ENCODE measurements at regions not wholly inside any gene's neighbourhood (a gene's known extent, or its start where the extent isn't known, plus 50 kb on each side); places are given as distances from the start of the nearest gene placed in this dataset.
A peak's percentile ranks its signal among the peaks of the same experiment; 100 is the strongest.
"Not testable (repeated sequence)": the region's sequence is repeated elsewhere in the genome, so short reads cannot be mapped to it uniquely, and the experiment has no call there.

DNA sequence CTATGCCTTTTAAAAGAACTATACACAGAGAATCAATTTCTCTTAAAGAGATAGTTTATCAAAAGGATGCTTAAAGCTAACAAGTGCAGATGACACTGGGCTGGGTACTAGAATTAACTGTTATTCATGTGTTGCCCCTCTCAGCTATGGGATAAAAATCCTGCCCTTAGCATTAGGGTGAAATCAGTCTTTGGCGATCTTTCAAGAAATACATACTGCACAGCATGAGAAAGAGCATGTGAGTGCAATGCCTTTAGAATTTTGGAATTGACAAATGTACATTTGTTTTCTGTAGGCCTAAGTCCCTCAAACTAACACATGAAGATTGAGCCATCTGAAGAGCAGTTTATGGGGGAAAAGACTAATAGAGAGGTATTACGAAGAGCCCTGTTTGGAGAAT lies 115.4 kb downstream of the ZFP64 start:
- peak; percentile 42 for DNase-seq (ENCODE audit: low read depth)
- TF ChIP-seq, protein P1, sequence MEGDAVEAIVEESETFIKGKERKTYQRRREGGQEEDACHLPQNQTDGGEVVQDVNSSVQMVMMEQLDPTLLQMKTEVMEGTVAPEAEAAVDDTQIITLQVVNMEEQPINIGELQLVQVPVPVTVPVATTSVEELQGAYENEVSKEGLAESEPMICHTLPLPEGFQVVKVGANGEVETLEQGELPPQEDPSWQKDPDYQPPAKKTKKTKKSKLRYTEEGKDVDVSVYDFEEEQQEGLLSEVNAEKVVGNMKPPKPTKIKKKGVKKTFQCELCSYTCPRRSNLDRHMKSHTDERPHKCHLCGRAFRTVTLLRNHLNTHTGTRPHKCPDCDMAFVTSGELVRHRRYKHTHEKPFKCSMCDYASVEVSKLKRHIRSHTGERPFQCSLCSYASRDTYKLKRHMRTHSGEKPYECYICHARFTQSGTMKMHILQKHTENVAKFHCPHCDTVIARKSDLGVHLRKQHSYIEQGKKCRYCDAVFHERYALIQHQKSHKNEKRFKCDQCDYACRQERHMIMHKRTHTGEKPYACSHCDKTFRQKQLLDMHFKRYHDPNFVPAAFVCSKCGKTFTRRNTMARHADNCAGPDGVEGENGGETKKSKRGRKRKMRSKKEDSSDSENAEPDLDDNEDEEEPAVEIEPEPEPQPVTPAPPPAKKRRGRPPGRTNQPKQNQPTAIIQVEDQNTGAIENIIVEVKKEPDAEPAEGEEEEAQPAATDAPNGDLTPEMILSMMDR (IDR thresholded peaks at IDR 0.05; ENCODE audit: low read depth, low read length, missing control alignments) = no peak
- no peak overlapping the region for H3K4me3 ChIP-seq (ENCODE audit: low read depth, low read length)
- in situ Hi-C loops (cut with HindIII; ENCODE audit: low sequenced_read_pairs) = no loop called here

DNA sequence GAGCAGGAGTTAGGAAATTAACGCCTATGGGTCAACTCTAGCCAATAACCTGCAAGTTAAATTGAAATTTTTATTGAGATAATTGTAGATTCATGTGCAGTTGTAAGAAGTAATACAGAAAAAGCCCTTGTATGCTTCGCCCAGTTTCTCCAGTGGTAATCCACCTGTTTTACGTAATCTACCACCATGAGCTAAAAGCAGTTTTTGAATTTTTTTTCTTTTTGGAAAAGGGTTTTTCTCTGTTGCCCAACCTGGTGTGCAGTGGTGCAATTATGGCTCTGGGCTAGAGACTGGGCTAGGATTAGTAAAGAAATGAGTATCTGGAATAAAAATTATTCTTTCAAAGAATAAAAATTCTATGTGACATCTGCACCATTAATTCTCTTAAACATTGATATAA lies 116.2 kb downstream of the ZFP64 start:
- no peak overlapping the region for H3K4me3 ChIP-seq (ENCODE audit: low read depth, low read length)
- no peak for DNase-seq (ENCODE audit: low read depth)
- TF ChIP-seq, protein P1 (IDR thresholded peaks at IDR 0.05; ENCODE audit: low read depth, low read length, missing control alignments) = no peak
- in situ Hi-C loops (cut with HindIII; ENCODE audit: low sequenced_read_pairs) = no loop called here

DNA sequence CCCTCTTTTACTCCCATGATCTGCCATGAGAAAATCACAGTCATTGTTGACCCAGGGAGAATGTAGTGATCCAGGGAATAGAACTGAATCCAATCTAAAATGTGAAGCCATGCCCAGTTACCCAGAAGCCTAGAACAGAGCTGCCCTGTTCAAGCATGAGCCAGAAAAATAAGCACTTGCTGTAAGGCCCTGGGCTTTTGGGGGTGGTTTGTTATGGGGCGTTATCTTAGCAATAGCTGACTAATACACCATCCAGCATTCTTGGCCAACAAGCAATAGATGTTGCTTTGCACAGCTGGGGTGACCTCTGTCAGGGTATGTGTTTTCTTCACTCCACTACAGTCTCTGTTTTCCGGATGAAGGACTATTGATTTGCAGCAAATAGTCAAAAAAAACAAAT lies 120.4 kb downstream of the ZFP64 start:
- TF ChIP-seq, protein P1 (IDR thresholded peaks at IDR 0.05; ENCODE audit: low read depth, low read length, missing control alignments) = no peak
- no peak for DNase-seq (ENCODE audit: low read depth)
- in situ Hi-C loops (cut with HindIII; ENCODE audit: low sequenced_read_pairs) = no loop called here
- H3K4me3 ChIP-seq (ENCODE audit: low read depth, low read length) = no peak overlapping the region

DNA sequence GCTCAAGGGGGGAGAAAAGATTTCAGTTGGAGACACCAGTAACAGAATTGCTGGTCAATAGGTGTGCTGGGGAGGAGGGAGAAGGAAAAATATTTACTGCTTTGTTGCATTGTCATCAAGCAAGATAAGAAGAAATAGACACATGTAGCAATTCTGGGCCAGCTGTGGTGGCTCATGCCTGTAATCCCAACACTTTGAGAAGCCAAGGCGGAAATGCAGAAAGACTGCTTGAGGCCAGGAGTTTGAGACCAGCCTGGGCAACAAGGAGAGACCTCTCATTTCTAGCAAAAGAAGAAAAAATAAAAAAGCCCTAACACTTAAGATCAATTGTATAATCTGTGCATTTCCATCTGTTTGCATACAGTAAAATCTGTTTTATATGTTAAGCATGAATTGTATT lies 126.6 kb downstream of the ZFP64 start:
- H3K4me3 ChIP-seq (ENCODE audit: low read depth, low read length) = no peak overlapping the region
- TF ChIP-seq, protein P1 (IDR thresholded peaks at IDR 0.05; ENCODE audit: low read depth, low read length, missing control alignments) = no peak
- in situ Hi-C loops (cut with HindIII; ENCODE audit: low sequenced_read_pairs) = no loop called here
- DNase-seq (ENCODE audit: low read depth) = no peak

DNA sequence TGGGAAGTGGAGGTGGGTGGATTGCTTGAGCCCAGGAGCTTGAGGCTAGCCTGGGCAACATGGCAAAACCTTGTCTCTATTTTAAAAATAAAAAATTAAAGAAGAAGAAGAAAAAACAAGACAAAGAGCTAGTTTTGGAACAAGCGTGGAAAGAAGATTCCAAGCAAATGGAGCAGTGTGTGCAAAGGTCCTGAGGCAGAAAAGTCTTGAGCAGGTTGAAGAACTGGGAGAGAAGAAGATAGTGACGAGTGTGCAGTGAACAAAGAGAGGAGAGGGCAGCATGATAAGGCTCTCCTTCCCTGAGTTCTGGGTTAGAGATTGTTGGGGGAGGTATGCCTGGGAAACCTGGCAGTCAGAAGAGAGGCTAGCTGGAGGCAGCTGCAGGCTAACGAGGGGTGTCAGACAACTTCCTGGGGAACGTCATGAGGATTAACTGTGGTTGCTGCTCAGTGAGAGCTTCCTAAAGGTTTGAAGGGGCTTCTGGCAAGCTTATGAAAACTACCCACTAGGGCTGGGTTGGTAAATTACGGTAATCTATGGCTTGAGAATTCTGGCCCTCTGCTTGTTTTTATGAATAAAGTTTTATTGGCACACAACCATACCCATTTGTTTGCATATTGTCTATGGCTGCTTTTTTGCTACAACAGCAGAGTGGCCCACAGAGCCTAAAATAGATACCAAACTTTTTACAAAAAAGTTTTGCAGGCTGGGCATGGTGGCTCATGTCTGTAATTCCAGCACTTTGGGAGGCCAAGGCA lies 128.9 kb downstream of the ZFP64 start:
- in situ Hi-C loops (cut with HindIII; ENCODE audit: low sequenced_read_pairs) = no loop called here
- no peak overlapping the region for H3K4me3 ChIP-seq (ENCODE audit: low read depth, low read length)
- TF ChIP-seq, protein P1 (IDR thresholded peaks at IDR 0.05; ENCODE audit: low read depth, low read length, missing control alignments) = no peak
- no peak for DNase-seq (ENCODE audit: low read depth)

DNA sequence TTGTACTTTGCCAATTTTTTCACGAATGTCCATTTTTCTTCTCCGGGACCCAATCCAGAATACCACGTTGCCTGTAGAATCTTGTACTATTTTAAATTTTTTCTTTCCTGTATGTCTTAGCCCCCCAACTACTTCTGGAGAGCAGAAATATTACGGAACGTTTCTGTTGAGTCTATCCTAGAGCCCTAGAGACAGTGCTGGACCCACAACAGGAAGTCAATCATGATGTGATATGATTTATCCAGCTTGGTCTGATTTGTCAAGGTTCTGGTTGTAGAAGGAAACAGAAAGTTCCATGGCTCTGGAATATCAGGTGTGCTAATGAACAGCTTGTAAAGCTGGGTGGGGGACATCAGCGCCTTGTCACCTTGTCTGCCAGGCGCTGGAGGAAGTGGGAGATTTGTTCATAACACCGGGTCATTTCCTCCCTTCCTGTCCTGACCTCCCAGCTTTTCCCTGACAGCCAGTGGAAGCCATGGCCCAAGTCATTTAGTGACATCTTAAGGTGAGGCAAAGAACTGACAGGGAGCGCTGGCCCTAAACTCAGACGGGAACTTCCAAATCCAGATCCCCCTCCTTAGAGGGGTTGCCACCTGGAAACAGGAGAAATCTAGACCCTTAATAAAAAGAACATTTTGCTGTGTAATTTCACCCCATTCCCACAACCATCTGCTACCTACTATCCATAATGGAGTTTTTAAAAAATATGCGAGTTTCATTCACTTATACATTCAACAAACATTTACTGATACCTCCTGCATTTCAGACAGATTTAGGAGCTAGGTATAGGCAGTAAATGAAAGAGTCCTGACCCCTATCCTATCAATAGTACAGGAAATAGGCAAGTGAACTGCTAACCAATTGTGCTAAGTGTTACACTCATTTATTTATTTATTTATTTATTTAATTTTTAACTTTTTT lies 130.5 kb downstream of the ZFP64 start:
- in situ Hi-C loops (cut with HindIII; ENCODE audit: low sequenced_read_pairs) = no loop called here
- TF ChIP-seq, protein P1 (IDR thresholded peaks at IDR 0.05; ENCODE audit: low read depth, low read length, missing control alignments) = peak; percentile 36
- DNase-seq (ENCODE audit: low read depth) = no peak
- no peak overlapping the region for H3K4me3 ChIP-seq (ENCODE audit: low read depth, low read length)

DNA sequence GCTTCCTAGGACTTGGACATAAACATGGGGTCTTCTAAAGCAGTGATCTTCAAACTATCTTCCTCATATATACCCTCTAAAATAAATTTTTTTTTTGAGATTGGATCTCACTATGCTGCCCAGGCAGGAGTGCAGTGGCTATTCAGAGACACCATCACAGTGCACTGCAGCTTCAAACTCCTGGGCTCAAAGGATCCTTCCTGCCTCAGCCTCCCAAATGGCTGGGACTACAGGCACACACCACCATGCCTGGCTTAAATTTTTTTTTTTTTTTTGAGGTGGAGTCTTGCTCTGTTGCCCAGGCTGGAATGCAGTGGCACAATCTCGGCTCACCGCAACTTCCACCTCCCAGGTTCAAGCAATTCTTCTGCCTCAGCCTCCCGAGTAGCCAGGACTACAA lies 134.4 kb downstream of the ZFP64 start:
- in situ Hi-C loops (cut with HindIII; ENCODE audit: low sequenced_read_pairs); DNase-seq (ENCODE audit: low read depth); H3K4me3 ChIP-seq (ENCODE audit: low read depth, low read length): not testable (repeated sequence)

All from astrocyte of the cerebellum (primary cell).